K562 (cell line): ENCODE measurements at regions not wholly inside any gene's neighbourhood (a gene's known extent, or its start where the extent isn't known, plus 50 kb on each side); places are given as distances from the start of the nearest gene placed in this dataset.

ENCODE experiments used
- ATAC-seq: fragments of 200-7000 bp; cut with Tn5 transposase; 3 replicates; pipeline ENCODE4 v1.9.1; 2020; ENCODE audit warnings: moderate library complexity
- BruUV-seq: library from RNA; stranded (reverse); fragments of 400-500 nt; replicated peaks from 2 replicates; lab custom pipeline; 2021; lab: Mats Ljungman, UMichigan
- CTCF ChIA-PET: fragments of 300-600 bp; formaldehyde crosslinking; extraction: SDS; loops from one replicate; lab custom pipeline; 2021; ENCODE audit warnings: low intra/inter-chr PET ratio; lab: Yijun Ruan, JAX
- POLR2A ChIA-PET: fragments of 300-600, 350-650 bp; sonication (Branson Sonifier 250); formaldehyde crosslinking; extraction: SDS; loops from one replicate; lab custom pipeline; 2021; ENCODE audit warnings: antibody characterized with exemption, inconsistent platforms; lab: Yijun Ruan, JAX
- DNase-seq, 4 experiments: peaks; one replicate each; pipeline versions ENCODE4 v3.0.0 to v3.0.0-alpha.2; 2011 to 2018; ENCODE audit warnings: low spot score in 3 of 4, mixed read lengths in 3 of 4; ENCODE audit errors: extremely low read depth in 1 of 4
- FAIRE-seq: peaks from 2 replicates; lab custom pipeline; 2011; peaks lifted over from hg19 to GRCh38; lab: Jason Lieb, UNC
- H2AFZ ChIP-seq: 2 replicates; pipeline ENCODE4 v1.6.0; 2011; ENCODE audit warnings: low read depth, low read length, control low read depth, inconsistent platforms
- H3K27ac ChIP-seq: fragments of 200-600 bp; 3 replicates; pipeline ENCODE4 v1.8.0; 2011; ENCODE audit warnings: low read depth, mild to moderate bottlenecking, control low read depth, inconsistent platforms, low read length, moderate library complexity, mixed read lengths; ENCODE audit errors: extremely low read depth
- H3K27me3 ChIP-seq, 2 experiments: fragments of 300-600 bp in 1 of 2; 2 replicates in 1 of 2; 3 replicates in 1 of 2; pipeline versions ENCODE4 v1.6.0 to v1.8.0; 2011; ENCODE audit warnings: inconsistent platforms in 2 of 2, low read length in 2 of 2, mild to moderate bottlenecking in 1 of 2, mixed read lengths in 1 of 2, moderate library complexity in 1 of 2; ENCODE audit not compliant: control insufficient read depth in 2 of 2, insufficient read depth in 2 of 2
- H3K36me3 ChIP-seq: fragments of 300-600 bp; 3 replicates; pipeline ENCODE4 v1.8.0; 2011; ENCODE audit warnings: mild to moderate bottlenecking, low read length, inconsistent platforms; ENCODE audit not compliant: control insufficient read depth, insufficient read depth
- H3K4me1 ChIP-seq, 2 experiments: fragments of 200-600 bp in 1 of 2; replicated peaks in 1 of 2; 2 replicates in 1 of 2; 3 replicates in 1 of 2; pipeline versions ENCODE4 v1.5.1 to v1.8.0; 2011; ENCODE audit warnings: inconsistent platforms in 2 of 2, low read length in 2 of 2, mild to moderate bottlenecking in 1 of 2, mixed read lengths in 1 of 2, moderate library complexity in 1 of 2; ENCODE audit not compliant: control insufficient read depth in 2 of 2, insufficient read depth in 2 of 2
- H3K4me2 ChIP-seq: 2 replicates; pipeline ENCODE4 v1.6.1; 2011; ENCODE audit warnings: low read length, control low read depth, inconsistent platforms, mixed read lengths; ENCODE audit not compliant: insufficient read depth
- H3K4me3 ChIP-seq: fragments of 200-600 bp; sonication (generic), shearing (Covaris generic); 2 replicates; pipeline ENCODE4 v1.5.1; 2016; ENCODE audit warnings: control low read depth, inconsistent platforms
- H3K79me2 ChIP-seq: fragments of 200-600 bp; 3 replicates; pipeline ENCODE4 v1.8.0; 2011; ENCODE audit warnings: low read length, inconsistent platforms; ENCODE audit not compliant: control insufficient read depth, insufficient read depth
- H3K9ac ChIP-seq, 2 experiments: 2 replicates each; pipeline versions ENCODE4 v1.6.0 to v1.6.1; 2011; ENCODE audit warnings: low read depth in 2 of 2, low read length in 2 of 2, control low read depth in 1 of 2, inconsistent platforms in 1 of 2, mild to moderate bottlenecking in 1 of 2, mixed read lengths in 1 of 2; ENCODE audit not compliant: insufficient read depth in 1 of 2
- H3K9me1 ChIP-seq: one replicate; pipeline ENCODE4 v1.6.0; 2011; ENCODE audit warnings: inconsistent platforms, mild to moderate bottlenecking, low read length, moderate library complexity; ENCODE audit not compliant: control insufficient read depth, insufficient read depth
- H3K9me3 ChIP-seq: replicated peaks from 2 replicates; pipeline ENCODE4 v1.5.1; 2011; ENCODE audit warnings: low read depth, low read length, inconsistent platforms; ENCODE audit not compliant: control insufficient read depth, insufficient read depth
- H4K20me1 ChIP-seq: replicated peaks from 2 replicates; pipeline ENCODE4 v1.6.1; 2011; ENCODE audit warnings: low read length, inconsistent platforms, mixed read lengths; ENCODE audit not compliant: control insufficient read depth, insufficient read depth
- C11orf30 ChIP-seq: fragments of 450-650 bp; IDR thresholded peaks from 2 replicates; pipeline ENCODE4 v1.6.1; 2016; ENCODE audit warnings: low read depth, mild to moderate bottlenecking
- CHD2 ChIP-seq: IDR thresholded peaks from 2 replicates; pipeline ENCODE4 v1.6.1; 2011; ENCODE audit warnings: low read depth, low read length
- ILK ChIP-seq: fragments of 450-650 bp; IDR thresholded peaks from 2 replicates; pipeline ENCODE4 v1.6.1; 2016; ENCODE audit warnings: missing genetic modification characterization, low read depth, mild to moderate bottlenecking, missing compliant biosample characterization, moderate library complexity, borderline replicate concordance
- LEF1 ChIP-seq: fragments of 450-650 bp; IDR thresholded peaks from 2 replicates; pipeline ENCODE4 v1.6.1; 2016; ENCODE audit warnings: mild to moderate bottlenecking
- MAFF ChIP-seq: IDR thresholded peaks from 2 replicates; pipeline ENCODE4 v1.6.1; 2012; ENCODE audit warnings: low read length, improper control_type of control experiment
- MAFG ChIP-seq: fragments of 450-650 bp; conservative IDR thresholded peaks from 2 replicates; pipeline ENCODE4 v1.6.1; 2016; ENCODE audit warnings: missing genetic modification characterization, missing compliant biosample characterization
- MAFK ChIP-seq: IDR thresholded peaks from 2 replicates; pipeline ENCODE4 v1.6.1; 2011; ENCODE audit warnings: low read length, improper control_type of control experiment
- NUFIP1 ChIP-seq: fragments of 450-650 bp; IDR thresholded peaks from 2 replicates; pipeline ENCODE4 v1.6.1; 2018; ENCODE audit not compliant: partially characterized antibody
- SP1 ChIP-seq: sonication (generic); formaldehyde crosslinking; IDR thresholded peaks from 2 replicates; pipeline ENCODE4 v1.8.1; 2022; ENCODE audit warnings: mild to moderate bottlenecking, missing genetic modification reagents
- YY1 ChIP-seq, 3 experiments: IDR thresholded peaks; 2 replicates each; pipeline ENCODE4 v1.6.1; 2011; ENCODE audit warnings: low read length in 2 of 3, mild to moderate bottlenecking in 2 of 3, moderate library complexity in 2 of 3, borderline replicate concordance in 1 of 3, control low read depth in 1 of 3, low read depth in 1 of 3; ENCODE audit not compliant: insufficient read depth in 3 of 3, insufficient replicate concordance in 2 of 3, control insufficient read depth in 1 of 3, insufficient read length in 1 of 3; ENCODE audit errors: extremely low read depth in 1 of 3
- ZNF184 ChIP-seq: sonication (generic); formaldehyde crosslinking; IDR thresholded peaks from 2 replicates; pipeline ENCODE4 v1.5.0; 2020; ENCODE audit warnings: missing genetic modification reagents
- ZNF316 ChIP-seq: fragments of 450-650 bp; IDR thresholded peaks from 2 replicates; pipeline ENCODE4 v1.6.1; 2016
- ZNF431 ChIP-seq: sonication (generic); formaldehyde crosslinking; IDR thresholded peaks from 2 replicates; pipeline ENCODE4 v1.8.0; 2022; ENCODE audit warnings: mild to moderate bottlenecking, missing genetic modification reagents
- ZNF551 ChIP-seq: fragments of 250-450 bp; sonication (Bioruptor Pico); IDR thresholded peaks from 2 replicates; pipeline ENCODE4 v1.5.0; 2021; ENCODE audit warnings: mild to moderate bottlenecking, moderate library complexity
- ZNF778 ChIP-seq: fragments of 450-650 bp; formaldehyde crosslinking; IDR thresholded peaks from 2 replicates; pipeline ENCODE4 v1.4.0; 2020; ENCODE audit warnings: mild to moderate bottlenecking, moderate library complexity
- WGBS: fragments of 100-300 bp; shearing (Covaris generic); methylation state at CpG from one replicate; pipeline ENCODE4 v1.1.6; 2016; ENCODE audit warnings: low coverage, mixed read lengths; ENCODE audit not compliant: insufficient coverage; ENCODE audit errors: missing lambda C conversion rate; 5-methylcytosine and 5-hydroxymethylcytosine counted together
- in situ Hi-C: fragments of 300-500 bp; cut with MboI; formaldehyde crosslinking; loops from 4 replicates; pipeline ENCODE4 v1.15.0; 2018; ENCODE audit warnings: inconsistent platforms, mixed read lengths
- intact Hi-C: fragments of 100-400 bp; cut with micrococcal nuclease; formaldehyde crosslinking; loops from 2 replicates; pipeline ENCODE4 v1.14.2; 2022
- TF ChIP-seq, protein P1 (sequence below): fragments of 450-650 bp; IDR thresholded peaks from 2 replicates; pipeline ENCODE4 v1.6.1; 2016

- WGBS, result 0% methylated on average over 5 of the region's 5 CpGs
- TF ChIP-seq ZNF184 (CRISPR knock-in tag), result no peak
- no peak for TF ChIP-seq YY1 (IDR thresholded peaks at IDR 0.05; ENCODE audit: borderline replicate concordance in 1 of 3, control insufficient read depth in 1 of 3, extremely low read depth in 1 of 3, insufficient read depth in 3 of 3, insufficient read length in 1 of 3, insufficient replicate concordance in 2 of 3, low read depth in 1 of 3, low read length in 2 of 3)
- TF ChIP-seq ZNF551 (CRISPR knock-in tag), result no peak
- no peak overlapping the region for H3K9ac ChIP-seq
- BruUV-seq, result no TSS peak
- FAIRE-seq, result no peak
- H3K4me1 ChIP-seq, result no peaks in the 10 kb centered on the region
- in situ Hi-C loops (no loop called here), intact Hi-C loops (no loop called here)
- no peaks in the 10 kb centered on the region for H4K20me1 ChIP-seq
- H3K4me3 ChIP-seq, result no peak overlapping the region
- ChIA-PET POLR2A (no interaction called here), CTCF (no interaction called here)
- H3K9me1 ChIP-seq, result no peaks in the 10 kb centered on the region
- H3K4me2 ChIP-seq, result no peak overlapping the region
- ATAC-seq, result no peak
- H3K36me3 ChIP-seq, result no peaks in the 10 kb centered on the region
- no peak for DNase-seq
- H3K79me2 ChIP-seq, result no peaks in the 10 kb centered on the region
- no peak overlapping the region for H3K27ac ChIP-seq
- no peaks in the 10 kb centered on the region for H3K9me3 ChIP-seq
- no peaks in the 10 kb centered on the region for H3K27me3 ChIP-seq
- no peak overlapping the region for H2AFZ ChIP-seq
Measured at GRCh38 chr4:44985938-44986337, 259.6 kb upstream of the GNPDA2 start.

DNA sequence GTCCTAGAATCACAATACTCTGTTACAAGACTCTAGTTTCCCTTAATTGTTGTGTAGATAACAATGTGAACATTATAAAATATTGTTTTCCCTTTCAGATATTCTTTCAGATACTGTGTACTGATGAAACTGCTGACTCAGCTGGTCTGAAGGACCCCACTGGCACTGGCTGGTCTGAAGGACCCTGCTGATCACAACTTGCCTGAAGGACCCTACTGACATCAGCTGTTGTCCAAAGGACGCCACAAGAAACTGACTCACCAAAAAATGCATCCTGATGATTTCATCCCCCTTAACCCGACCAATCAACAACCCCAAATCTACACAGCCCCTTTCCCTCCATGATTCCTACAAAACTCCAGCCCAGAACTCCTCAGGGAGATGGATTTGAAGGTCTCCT, 258.8 kb upstream of the GNPDA2 start:
- ATAC-seq, result no peak
- H4K20me1 ChIP-seq, result no peaks in the 10 kb centered on the region
- intact Hi-C loops, result no loop called here
- H3K4me1 ChIP-seq, result no peaks in the 10 kb centered on the region
- H3K9me3 ChIP-seq, result no peaks in the 10 kb centered on the region
- H3K36me3 ChIP-seq, result no peaks in the 10 kb centered on the region
- WGBS, result 0% methylated on average over 2 of the region's 2 CpGs
- H3K9ac ChIP-seq, result no peak overlapping the region
- H3K9me1 ChIP-seq, result no peaks in the 10 kb centered on the region
- no peaks in the 10 kb centered on the region for H3K27me3 ChIP-seq
- TF ChIP-seq ZNF431 (CRISPR knock-in tag) (no peak), MAFG (tag) (peak; percentile 79), C11orf30 (peak; percentile 58), ILK (no peak), NUFIP1 (no peak), SP1 (CRISPR knock-in tag) (no peak), MAFF (peak; percentile 82), CHD2 (no peak), MAFK (peak; percentile 93), ZNF316 (peak; percentile 79), ZNF778 (no peak), LEF1 (no peak)
- TF ChIP-seq, protein P1, sequence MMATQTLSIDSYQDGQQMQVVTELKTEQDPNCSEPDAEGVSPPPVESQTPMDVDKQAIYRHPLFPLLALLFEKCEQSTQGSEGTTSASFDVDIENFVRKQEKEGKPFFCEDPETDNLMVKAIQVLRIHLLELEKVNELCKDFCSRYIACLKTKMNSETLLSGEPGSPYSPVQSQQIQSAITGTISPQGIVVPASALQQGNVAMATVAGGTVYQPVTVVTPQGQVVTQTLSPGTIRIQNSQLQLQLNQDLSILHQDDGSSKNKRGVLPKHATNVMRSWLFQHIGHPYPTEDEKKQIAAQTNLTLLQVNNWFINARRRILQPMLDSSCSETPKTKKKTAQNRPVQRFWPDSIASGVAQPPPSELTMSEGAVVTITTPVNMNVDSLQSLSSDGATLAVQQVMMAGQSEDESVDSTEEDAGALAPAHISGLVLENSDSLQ, result no peak
- TF ChIP-seq, all 486 proteins: peak for 5
- Histone ChIP-seq H3K79me2 (no peaks in the 10 kb centered on the region), H2AFZ (no peak overlapping the region), H3K4me3 (no peak overlapping the region), H3K27ac (no peak overlapping the region), H3K4me2 (no peak overlapping the region)
- ChIA-PET POLR2A (no interaction called here), CTCF (no interaction called here)
- BruUV-seq, result no TSS peak
- DNase-seq (no peak), FAIRE-seq (no peak)
- in situ Hi-C loops, result no loop called here
